Cardiac fibroblast (primary cell): ENCODE measurements at regions not wholly inside any gene's neighbourhood (a gene's known extent, or its start where the extent isn't known, plus 50 kb on each side); places are given as distances from the start of the nearest gene placed in this dataset.
A peak's percentile ranks its signal among the peaks of the same experiment; 100 is the strongest.
"Not testable (repeated sequence)": the region's sequence is repeated elsewhere in the genome, so short reads cannot be mapped to it uniquely, and the experiment has no call there.

Experiments
- DNase-seq, 2 donors: peaks; one replicate each; pipeline versions ENCODE4 v3.0.0 to v3.0.0-alpha.2; 2010; ENCODE audit warnings: low read depth in 2 of 2
- H3K4me3 ChIP-seq, 2 donors: replicated peaks in 1 of 2; 1 replicate in 1 of 2; 2 replicates in 1 of 2; pipeline ENCODE4 v1.5.1; 2011; ENCODE audit warnings: low read depth in 2 of 2, low read length in 2 of 2, mild to moderate bottlenecking in 2 of 2, moderate library complexity in 1 of 2
- CTCF ChIP-seq: IDR thresholded peaks from one replicate; pipeline ENCODE4 v1.5.1; 2011; ENCODE audit warnings: low read depth, mild to moderate bottlenecking, low read length, inconsistent platforms

DNA sequence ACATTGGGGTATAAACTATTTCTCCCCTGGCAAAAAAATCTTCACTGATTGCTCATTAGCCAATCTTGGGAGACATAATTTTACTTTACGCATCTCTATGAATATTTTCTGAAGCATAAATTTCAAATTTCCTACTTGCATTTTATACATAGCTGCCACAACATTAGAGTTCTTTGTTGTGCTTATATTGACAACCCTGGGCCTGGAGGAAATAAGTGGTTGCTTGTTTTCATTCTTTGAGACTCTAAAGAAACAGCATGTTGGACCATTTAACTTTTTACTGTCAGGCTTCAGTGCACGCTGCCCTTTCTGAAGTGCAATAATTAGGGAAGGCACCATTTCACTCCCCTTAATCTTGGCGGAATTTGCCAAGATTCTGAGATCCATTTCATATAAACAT is 142.6 kb downstream of the MRPS30 start:
- TF ChIP-seq CTCF = no peak
- H3K4me3 ChIP-seq = no peak overlapping the region
- no peak for DNase-seq

- no peak overlapping the region for H3K4me3 ChIP-seq
- peak; percentile 61 for TF ChIP-seq CTCF
- peak; percentile 12 to 49 for DNase-seq
Measured at GRCh38 chr5:44952376-44952775, 143.6 kb downstream of the MRPS30 start.

DNA sequence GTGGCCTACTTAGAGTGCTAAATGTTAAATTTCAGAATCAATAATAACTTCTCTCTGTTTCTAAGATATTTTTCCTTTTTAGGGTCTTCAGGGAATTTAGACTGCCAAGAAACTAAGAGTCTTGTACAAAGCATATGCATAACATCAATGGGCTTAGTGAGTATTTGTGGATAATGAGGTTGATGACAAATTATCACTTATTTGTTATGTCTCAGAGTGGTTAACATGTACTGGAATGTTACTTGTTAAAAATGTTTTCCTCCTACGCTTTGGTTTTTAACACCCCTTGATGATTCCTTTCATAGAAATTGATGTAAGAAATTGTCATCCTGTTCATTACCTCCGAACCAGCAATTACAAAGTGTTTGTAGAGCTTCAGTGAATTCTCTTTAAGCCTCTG is 144.3 kb downstream of the MRPS30 start:
- H3K4me3 ChIP-seq = no peak overlapping the region
- no peak for TF ChIP-seq CTCF
- no peak for DNase-seq

- H3K4me3 ChIP-seq, DNase-seq: not testable (repeated sequence)
Measured at GRCh38 chr5:44958943-44959454, 150.3 kb downstream of the MRPS30 start.

- no peak for DNase-seq
- H3K4me3 ChIP-seq = no peak overlapping the region
- TF ChIP-seq CTCF = no peak
Measured at GRCh38 chr5:44969825-44970224, 161.1 kb downstream of the MRPS30 start.

GRCh38 chr5:44970963-44971362 is 162.2 kb downstream of the MRPS30 start:
- H3K4me3 ChIP-seq, DNase-seq: not testable (repeated sequence)

GRCh38 chr5:44974813-44975212 is 166.1 kb downstream of the MRPS30 start:
- no peak overlapping the region for H3K4me3 ChIP-seq
- DNase-seq = no peak
- TF ChIP-seq CTCF = no peak

DNA sequence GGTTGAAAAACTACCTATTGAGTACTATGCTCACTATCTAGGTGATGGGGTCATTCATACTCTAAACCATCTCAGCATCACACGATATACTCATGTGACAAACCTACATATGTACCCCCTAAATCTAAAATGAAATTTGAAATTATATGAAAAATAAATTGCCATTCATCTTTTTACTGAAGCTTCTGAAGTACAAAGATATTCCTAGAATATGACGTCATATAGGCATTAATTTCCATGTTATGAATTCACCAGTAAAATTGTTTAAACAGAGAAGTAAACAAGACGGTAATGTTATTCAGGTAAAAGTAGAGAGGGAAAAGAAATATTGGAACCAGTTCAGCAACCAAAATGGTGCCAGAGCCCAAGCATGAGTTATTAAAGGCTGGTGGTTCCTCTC is 173.0 kb downstream of the MRPS30 start:
- TF ChIP-seq CTCF = no peak
- no peak for DNase-seq
- H3K4me3 ChIP-seq = no peak overlapping the region
